HCT116 (cell line): ENCODE measurements at regions not wholly inside any gene's neighbourhood (a gene's known extent, or its start where the extent isn't known, plus 50 kb on each side); places are given as distances from the start of the nearest gene placed in this dataset.

Experiments
- ATAC-seq: fragments of 200-7000 bp; cut with Tn5 transposase; 2 replicates; pipeline ENCODE4 v1.9.1; 2020; ENCODE audit warnings: mild to moderate bottlenecking, moderate library complexity
- BruUV-seq: library from RNA; stranded (reverse); fragments of 400-500 nt; replicated peaks from 2 replicates; lab custom pipeline; 2021; lab: Mats Ljungman, UMichigan
- CTCF ChIA-PET: fragments of 300-600 bp; sonication (Branson Sonifier 250); formaldehyde crosslinking; loops from one replicate; lab custom pipeline; 2021; ENCODE audit warnings: antibody characterized with exemption; lab: Charles Lee
- POLR2A ChIA-PET: fragments of 300-600, 350-600 bp; sonication (Branson Sonifier 250); formaldehyde crosslinking; loops from one replicate; lab custom pipeline; 2021; ENCODE audit warnings: antibody characterized with exemption; lab: Charles Lee
- RAD21 ChIA-PET, 2 experiments: fragments of 300-600 bp; sonication (Branson Sonifier 250); formaldehyde crosslinking; loops; one replicate each; lab custom pipeline; 2023; ENCODE audit warnings: low total read pairs in 2 of 2; ENCODE audit not compliant: uncharacterized antibody in 2 of 2, unreplicated experiment in 2 of 2, low non-redundant PET in 1 of 2; lab: Charles Lee
- DNase-seq: peaks from one replicate; pipeline ENCODE4 v3.0.0-alpha.2; 2010; ENCODE audit warnings: low read depth, low spot score
- H2AFZ ChIP-seq: fragments of 200-600 bp; shearing (Covaris generic), sonication (generic); 2 replicates; pipeline ENCODE4 v1.6.1; 2017; ENCODE audit warnings: low read depth, mixed run types, mixed read lengths, antibody characterized with exemption, low read length; ENCODE audit not compliant: poor library complexity, severe bottlenecking
- H3K27ac ChIP-seq: 2 replicates; pipeline ENCODE4 v1.5.1; 2012; ENCODE audit warnings: low read depth, low read length
- H3K27me3 ChIP-seq: fragments of 200-600 bp; sonication (generic); 2 replicates; pipeline ENCODE4 v1.6.1; 2016; ENCODE audit warnings: mixed run types, low read length, mixed read lengths; ENCODE audit not compliant: insufficient read depth
- H3K36me3 ChIP-seq, 2 experiments: fragments of 200-500 bp in 1 of 2; fragments of 200-600 bp in 1 of 2; sonication (Bioruptor generic) in 1 of 2; sonication (generic) in 1 of 2; 2 replicates each; pipeline versions ENCODE4 v1.5.1 to v1.6.1; 2014 to 2016; ENCODE audit warnings: low read length in 2 of 2, inconsistent platforms in 1 of 2, mixed read lengths in 1 of 2, mixed run types in 1 of 2; ENCODE audit not compliant: insufficient read depth in 2 of 2, control insufficient read depth in 1 of 2
- H3K4me1 ChIP-seq, 2 experiments: fragments of 200-600 bp in 1 of 2; sonication (generic) in 1 of 2; 2 replicates each; pipeline versions ENCODE4 v1.5.1 to v1.6.1; 2012 to 2017; ENCODE audit warnings: low read length in 2 of 2, inconsistent platforms in 1 of 2, mild to moderate bottlenecking in 1 of 2, mixed read lengths in 1 of 2, mixed run types in 1 of 2, moderate library complexity in 1 of 2; ENCODE audit not compliant: insufficient read depth in 2 of 2, control insufficient read depth in 1 of 2
- H3K4me2 ChIP-seq: fragments of 200-600 bp; sonication (generic); 2 replicates; pipeline ENCODE4 v1.6.1; 2017; ENCODE audit warnings: mixed run types, low read length, mixed read lengths
- H3K4me3 ChIP-seq, 2 experiments: fragments of 200-600 bp in 1 of 2; sonication (generic) in 1 of 2; replicated peaks in 1 of 2; 2 replicates each; pipeline ENCODE4 v1.5.1; 2011 to 2016; ENCODE audit warnings: low read length in 2 of 2, control low read depth in 1 of 2, low read depth in 1 of 2, mild to moderate bottlenecking in 1 of 2, mixed read lengths in 1 of 2, mixed run types in 1 of 2
- H3K79me2 ChIP-seq: fragments of 200-600 bp; sonication (generic); 2 replicates; pipeline ENCODE4 v1.6.1; 2017; ENCODE audit warnings: mild to moderate bottlenecking, mixed run types, low read length, moderate library complexity, mixed read lengths; ENCODE audit not compliant: insufficient read depth
- H3K9ac ChIP-seq: fragments of 200-600 bp; sonication (generic); 2 replicates; pipeline ENCODE4 v1.6.1; 2016; ENCODE audit warnings: low read length, mixed read lengths
- H3K9me2 ChIP-seq: fragments of 200-600 bp; sonication (generic), shearing (Covaris generic); 2 replicates; pipeline ENCODE4 v1.6.1; 2017; ENCODE audit warnings: mixed run types, mild to moderate bottlenecking, moderate library complexity; ENCODE audit not compliant: insufficient read depth
- H3K9me3 ChIP-seq, 2 experiments: fragments of 200-500 bp in 1 of 2; fragments of 200-600 bp in 1 of 2; sonication (Bioruptor generic) in 1 of 2; sonication (generic) in 1 of 2; 2 replicates each; pipeline ENCODE4 v1.6.1; 2014 to 2017; ENCODE audit warnings: low read length in 2 of 2, mixed read lengths in 2 of 2, inconsistent platforms in 1 of 2, low read depth in 1 of 2, mild to moderate bottlenecking in 1 of 2, mixed run types in 1 of 2, moderate library complexity in 1 of 2; ENCODE audit not compliant: control insufficient read depth in 1 of 2, insufficient read depth in 1 of 2
- H4K20me1 ChIP-seq: fragments of 200-600 bp; sonication (generic), shearing (Covaris generic); 2 replicates; pipeline ENCODE4 v1.6.1; 2017; ENCODE audit warnings: mixed run types, mild to moderate bottlenecking, moderate library complexity; ENCODE audit not compliant: insufficient read depth
- CEBPB ChIP-seq: IDR thresholded peaks from 2 replicates; pipeline ENCODE4 v1.6.1; 2012; ENCODE audit warnings: low read depth
- EGR1 ChIP-seq: IDR thresholded peaks from 2 replicates; pipeline ENCODE4 v1.6.1; 2012; ENCODE audit warnings: low read depth
- JUND ChIP-seq: IDR thresholded peaks from 2 replicates; pipeline ENCODE4 v1.6.1; 2012
- MAX ChIP-seq: IDR thresholded peaks from 2 replicates; pipeline ENCODE4 v1.6.1; 2012
- POLR2AphosphoS5 ChIP-seq: IDR thresholded peaks from 2 replicates; pipeline ENCODE4 v1.6.1; 2011; ENCODE audit warnings: mild to moderate bottlenecking, low read depth, low read length, moderate library complexity
- RAD21 ChIP-seq: IDR thresholded peaks from 2 replicates; pipeline ENCODE4 v1.6.1; 2012; ENCODE audit warnings: low read depth, mild to moderate bottlenecking
- TCF7L2 ChIP-seq: IDR thresholded peaks from 2 replicates; pipeline ENCODE4 v1.7.0; 2011; ENCODE audit warnings: borderline replicate concordance, inconsistent platforms; ENCODE audit not compliant: insufficient read depth, insufficient read length; ENCODE audit errors: extremely low read depth
- ZNF274 ChIP-seq: fragments of 200-500 bp; sonication (Bioruptor generic); IDR thresholded peaks from 2 replicates; pipeline ENCODE4 v1.6.1; 2014; ENCODE audit warnings: mild to moderate bottlenecking, low read depth, low read length, inconsistent platforms
- intact Hi-C: fragments of 100-400 bp; cut with micrococcal nuclease; formaldehyde crosslinking; loops from 2 replicates; pipeline ENCODE4 v1.10.0; 2022
- TF ChIP-seq, protein P1 (sequence below): IDR thresholded peaks from 2 replicates; pipeline ENCODE4 v1.6.1; 2012; ENCODE audit warnings: low read depth

- intact Hi-C loops: no loop called here
- no peak for TF ChIP-seq EGR1
- TF ChIP-seq, protein P1, sequence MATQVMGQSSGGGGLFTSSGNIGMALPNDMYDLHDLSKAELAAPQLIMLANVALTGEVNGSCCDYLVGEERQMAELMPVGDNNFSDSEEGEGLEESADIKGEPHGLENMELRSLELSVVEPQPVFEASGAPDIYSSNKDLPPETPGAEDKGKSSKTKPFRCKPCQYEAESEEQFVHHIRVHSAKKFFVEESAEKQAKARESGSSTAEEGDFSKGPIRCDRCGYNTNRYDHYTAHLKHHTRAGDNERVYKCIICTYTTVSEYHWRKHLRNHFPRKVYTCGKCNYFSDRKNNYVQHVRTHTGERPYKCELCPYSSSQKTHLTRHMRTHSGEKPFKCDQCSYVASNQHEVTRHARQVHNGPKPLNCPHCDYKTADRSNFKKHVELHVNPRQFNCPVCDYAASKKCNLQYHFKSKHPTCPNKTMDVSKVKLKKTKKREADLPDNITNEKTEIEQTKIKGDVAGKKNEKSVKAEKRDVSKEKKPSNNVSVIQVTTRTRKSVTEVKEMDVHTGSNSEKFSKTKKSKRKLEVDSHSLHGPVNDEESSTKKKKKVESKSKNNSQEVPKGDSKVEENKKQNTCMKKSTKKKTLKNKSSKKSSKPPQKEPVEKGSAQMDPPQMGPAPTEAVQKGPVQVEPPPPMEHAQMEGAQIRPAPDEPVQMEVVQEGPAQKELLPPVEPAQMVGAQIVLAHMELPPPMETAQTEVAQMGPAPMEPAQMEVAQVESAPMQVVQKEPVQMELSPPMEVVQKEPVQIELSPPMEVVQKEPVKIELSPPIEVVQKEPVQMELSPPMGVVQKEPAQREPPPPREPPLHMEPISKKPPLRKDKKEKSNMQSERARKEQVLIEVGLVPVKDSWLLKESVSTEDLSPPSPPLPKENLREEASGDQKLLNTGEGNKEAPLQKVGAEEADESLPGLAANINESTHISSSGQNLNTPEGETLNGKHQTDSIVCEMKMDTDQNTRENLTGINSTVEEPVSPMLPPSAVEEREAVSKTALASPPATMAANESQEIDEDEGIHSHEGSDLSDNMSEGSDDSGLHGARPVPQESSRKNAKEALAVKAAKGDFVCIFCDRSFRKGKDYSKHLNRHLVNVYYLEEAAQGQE: no peak
- ChIA-PET RAD21 (no interaction called here), POLR2A (no interaction called here), CTCF (no interaction called here)
- Histone ChIP-seq H3K4me2 (no peak overlapping the region), H4K20me1 (no peaks in the 10 kb centered on the region), H2AFZ (no peak overlapping the region), H3K9me2 (no peaks in the 10 kb centered on the region), H3K79me2 (no peaks in the 10 kb centered on the region), H3K4me1 (no peaks in the 10 kb centered on the region), H3K36me3 (no peaks in the 10 kb centered on the region), H3K27me3 (no peaks in the 10 kb centered on the region), H3K4me3 (no peak overlapping the region), H3K27ac (no peak overlapping the region), H3K9ac (no peak overlapping the region), H3K9me3 (peaks cover 4 to 18% of the 10 kb centered on the region in 2 experiments; a peak in 2 of 4 replicates)
- ATAC-seq (no peak), DNase-seq (no peak)
- BruUV-seq: no TSS peak
These were observed 303.1 kb upstream of the CDH6 start for GRCh38 chr5:30890377-30890776.

GRCh38 chr5:30880514-30880913 is 313.0 kb upstream of the CDH6 start:
- TF ChIP-seq ZNF274 (no peak), JUND (no peak), MAX (no peak), TCF7L2 (no peak), RAD21 (no peak), POLR2AphosphoS5 (no peak), EGR1 (no peak), CEBPB (no peak)
- TF ChIP-seq, protein P1: no peak
- TF ChIP-seq, all 23 proteins: peak for 0
- Histone ChIP-seq H3K9me2 (no peaks in the 10 kb centered on the region), H2AFZ (no peak overlapping the region), H3K9ac (no peak overlapping the region), H3K4me3 (no peak overlapping the region), H3K4me2 (no peak overlapping the region), H3K27ac (no peak overlapping the region), H3K36me3 (no peaks in the 10 kb centered on the region), H3K9me3 (peaks cover 0 to 29% of the 10 kb centered on the region in 2 experiments; a peak in 2 of 4 replicates), H3K27me3 (no peaks in the 10 kb centered on the region), H4K20me1 (no peaks in the 10 kb centered on the region), H3K4me1 (no peaks in the 10 kb centered on the region), H3K79me2 (no peaks in the 10 kb centered on the region)
- ATAC-seq (no peak), DNase-seq (no peak)
- ChIA-PET CTCF (no interaction called here), RAD21 (no interaction called here), POLR2A (no interaction called here)
- intact Hi-C loops: no loop called here
- no TSS peak for BruUV-seq
